Type B pancreatic cell (in vitro differentiated cells): ENCODE measurements at regions not wholly inside any gene's neighbourhood (a gene's known extent, or its start where the extent isn't known, plus 50 kb on each side); places are given as distances from the start of the nearest gene placed in this dataset.

Experiments
- DNase-seq: peaks from one replicate; pipeline ENCODE4 v3.0.0; 2021; ENCODE audit warnings: mixed read lengths; ENCODE audit not compliant: unreplicated experiment; ENCODE audit errors: extremely low spot score
- H3K27ac Mint-ChIP-seq: 2 replicates; pipeline ENCODE4 v1.8.0; 2021; ENCODE audit warnings: mild to moderate bottlenecking, mixed read lengths
- H3K27me3 Mint-ChIP-seq: 2 replicates; pipeline ENCODE4 v1.8.0; 2021; ENCODE audit warnings: mixed read lengths
- H3K36me3 Mint-ChIP-seq: 2 replicates; pipeline ENCODE4 v1.8.0; 2021; ENCODE audit warnings: mixed read lengths
- H3K4me1 Mint-ChIP-seq: one replicate; pipeline ENCODE4 v1.8.0; 2021; ENCODE audit warnings: mixed read lengths; ENCODE audit not compliant: unreplicated experiment
- H3K4me3 Mint-ChIP-seq: 2 replicates; pipeline ENCODE4 v1.8.0; 2021; ENCODE audit warnings: mild to moderate bottlenecking, mixed read lengths
- H3K9me3 Mint-ChIP-seq: 2 replicates; pipeline ENCODE4 v1.8.0; 2021; ENCODE audit warnings: mixed read lengths
- TF ChIP-seq, protein P1 (sequence below): fragments of 200-600 bp; sonication (generic); conservative IDR thresholded peaks from 2 replicates; pipeline ENCODE4 v1.5.0; 2021; ENCODE audit warnings: antibody characterized with exemption, mild to moderate bottlenecking

DNA sequence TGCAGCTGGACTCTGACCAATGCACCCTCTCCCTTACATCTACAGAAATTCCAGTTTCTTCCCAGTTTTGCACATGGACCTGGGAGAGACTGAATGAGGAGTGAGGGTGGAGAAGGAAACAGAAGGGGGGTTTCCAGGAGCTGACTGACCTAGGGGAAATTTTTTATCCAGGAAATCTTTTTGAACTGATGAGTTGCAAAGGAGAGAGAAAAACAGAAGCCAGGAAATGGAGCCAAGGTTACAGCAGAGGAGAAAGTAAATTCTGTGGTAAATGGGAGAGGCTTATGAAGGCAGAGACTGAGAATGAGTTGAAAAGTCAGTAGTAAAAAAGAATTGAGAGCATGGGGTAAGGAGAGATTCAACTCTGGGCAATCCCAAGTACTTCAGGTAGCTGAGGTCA is 192.8 kb downstream of the SMIM20 start:
- TF ChIP-seq, protein P1, sequence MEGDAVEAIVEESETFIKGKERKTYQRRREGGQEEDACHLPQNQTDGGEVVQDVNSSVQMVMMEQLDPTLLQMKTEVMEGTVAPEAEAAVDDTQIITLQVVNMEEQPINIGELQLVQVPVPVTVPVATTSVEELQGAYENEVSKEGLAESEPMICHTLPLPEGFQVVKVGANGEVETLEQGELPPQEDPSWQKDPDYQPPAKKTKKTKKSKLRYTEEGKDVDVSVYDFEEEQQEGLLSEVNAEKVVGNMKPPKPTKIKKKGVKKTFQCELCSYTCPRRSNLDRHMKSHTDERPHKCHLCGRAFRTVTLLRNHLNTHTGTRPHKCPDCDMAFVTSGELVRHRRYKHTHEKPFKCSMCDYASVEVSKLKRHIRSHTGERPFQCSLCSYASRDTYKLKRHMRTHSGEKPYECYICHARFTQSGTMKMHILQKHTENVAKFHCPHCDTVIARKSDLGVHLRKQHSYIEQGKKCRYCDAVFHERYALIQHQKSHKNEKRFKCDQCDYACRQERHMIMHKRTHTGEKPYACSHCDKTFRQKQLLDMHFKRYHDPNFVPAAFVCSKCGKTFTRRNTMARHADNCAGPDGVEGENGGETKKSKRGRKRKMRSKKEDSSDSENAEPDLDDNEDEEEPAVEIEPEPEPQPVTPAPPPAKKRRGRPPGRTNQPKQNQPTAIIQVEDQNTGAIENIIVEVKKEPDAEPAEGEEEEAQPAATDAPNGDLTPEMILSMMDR: no peak
- H3K27me3 Mint-ChIP-seq: peaks cover 6% of the 10 kb centered on the region
- H3K27ac Mint-ChIP-seq: no peak overlapping the region
- H3K36me3 Mint-ChIP-seq: no peaks in the 10 kb centered on the region
- no peaks in the 10 kb centered on the region for H3K4me1 Mint-ChIP-seq
- H3K4me3 Mint-ChIP-seq: no peak overlapping the region
- no peaks in the 10 kb centered on the region for H3K9me3 Mint-ChIP-seq
- no peak for DNase-seq

DNA sequence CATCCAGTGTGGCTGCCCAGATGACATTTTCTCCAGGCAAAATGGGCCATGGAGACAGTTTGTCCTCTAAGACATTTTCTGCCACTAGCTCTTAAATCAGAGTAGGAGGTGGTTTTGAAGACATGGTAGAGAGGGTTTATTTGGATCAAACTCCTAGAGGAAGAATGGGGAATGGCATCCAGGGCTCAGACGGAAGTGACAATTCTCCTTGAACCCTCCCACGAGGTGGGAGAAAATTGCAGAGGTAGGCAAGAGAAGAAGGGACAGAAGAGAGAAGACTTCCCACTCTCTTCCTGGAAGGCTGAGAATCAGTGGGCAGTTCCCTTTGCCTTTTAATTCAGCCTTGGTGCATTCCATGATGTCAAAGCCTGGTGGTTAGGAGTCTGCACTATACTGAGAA is 194.0 kb downstream of the SMIM20 start:
- no peaks in the 10 kb centered on the region for H3K9me3 Mint-ChIP-seq
- H3K4me3 Mint-ChIP-seq: no peak overlapping the region
- TF ChIP-seq, protein P1: peak; percentile 25

GRCh38 chr4:26110493-26110892 is 196.5 kb downstream of the SMIM20 start:
- no peak overlapping the region for H3K4me3 Mint-ChIP-seq
- no peaks in the 10 kb centered on the region for H3K4me1 Mint-ChIP-seq
- no peaks in the 10 kb centered on the region for H3K36me3 Mint-ChIP-seq
- H3K27ac Mint-ChIP-seq: no peak overlapping the region
- DNase-seq: no peak
- TF ChIP-seq, protein P1: no peak
- peaks cover 6% of the 10 kb centered on the region for H3K27me3 Mint-ChIP-seq
- H3K9me3 Mint-ChIP-seq: peaks cover 5% of the 10 kb centered on the region

More for the DNA sequence above, 194.0 kb downstream of the SMIM20 start:
- Mint-ChIP-seq H3K27me3 (peaks cover 6% of the 10 kb centered on the region), H3K36me3 (no peaks in the 10 kb centered on the region), H3K4me1 (no peaks in the 10 kb centered on the region), H3K27ac (no peak overlapping the region)
- DNase-seq: no peak

GRCh38 chr4:26113339-26113940 is 199.4 kb downstream of the SMIM20 start:
- peaks cover 5% of the 10 kb centered on the region for H3K9me3 Mint-ChIP-seq
- TF ChIP-seq, protein P1: no peak
- H3K27me3 Mint-ChIP-seq: peaks cover 20% of the 10 kb centered on the region
- no peak overlapping the region for H3K27ac Mint-ChIP-seq
- H3K36me3 Mint-ChIP-seq: no peaks in the 10 kb centered on the region
- no peak overlapping the region for H3K4me3 Mint-ChIP-seq
- H3K4me1 Mint-ChIP-seq: no peaks in the 10 kb centered on the region
- no peak for DNase-seq

- DNase-seq: no peak
- peaks cover 20% of the 10 kb centered on the region for H3K27me3 Mint-ChIP-seq
- H3K36me3 Mint-ChIP-seq: no peaks in the 10 kb centered on the region
- H3K4me1 Mint-ChIP-seq: no peaks in the 10 kb centered on the region
- H3K27ac Mint-ChIP-seq: no peak overlapping the region
- peaks cover 5% of the 10 kb centered on the region for H3K9me3 Mint-ChIP-seq
- H3K4me3 Mint-ChIP-seq: no peak overlapping the region
- TF ChIP-seq, protein P1: no peak
Observed at GRCh38 chr4:26116057-26116456, 202.0 kb downstream of the SMIM20 start.
